Ovary (tissue), 7 donors: ENCODE measurements at regions not wholly inside any gene's neighbourhood (a gene's known extent, or its start where the extent isn't known, plus 50 kb on each side); places are given as distances from the start of the nearest gene placed in this dataset.

Experiments
- DNase-seq, 5 donors: peaks; one replicate each; pipeline ENCODE4 v3.0.0-alpha.2; 2019 to 2020
- H3K27ac ChIP-seq, 2 donors: fragments of 200-600 bp; one replicate each; pipeline versions ENCODE4 v1.5.1 to v1.8.0; 2019 to 2022
- H3K27me3 ChIP-seq: fragments of 200-600 bp; one replicate; pipeline ENCODE4 v1.8.0; 2022
- H3K36me3 ChIP-seq: fragments of 200-600 bp; sonication (generic); one replicate; pipeline ENCODE4 v1.5.1; 2019
- H3K4me1 ChIP-seq: one replicate; pipeline ENCODE4 v1.8.1; 2013; ENCODE audit warnings: mild to moderate bottlenecking, moderate library complexity; ENCODE audit not compliant: insufficient read depth
- H3K4me3 ChIP-seq: fragments of 200-600 bp; sonication (generic); one replicate; pipeline ENCODE4 v1.5.1; 2017
- H3K9me3 ChIP-seq, 2 donors: fragments of 200-600 bp in 1 of 2; sonication (generic) in 1 of 2; one replicate each; pipeline versions ENCODE4 v1.5.1 to v1.8.1; 2013 to 2019; ENCODE audit warnings: mild to moderate bottlenecking in 1 of 2, moderate library complexity in 1 of 2
- CTCF ChIP-seq, 3 donors: fragments of 450-650 bp in 2 of 3; fragments of 200-600 bp in 1 of 3; IDR thresholded peaks; one replicate each; pipeline versions ENCODE4 v1.5.1 to v1.8.0; 2016 to 2022; ENCODE audit warnings: antibody characterized with exemption in 3 of 3, mild to moderate bottlenecking in 1 of 3
- EP300 ChIP-seq: sonication (generic); formaldehyde crosslinking; IDR thresholded peaks from one replicate; pipeline ENCODE4 v1.6.1; 2017; ENCODE audit warnings: antibody characterized with exemption
- POLR2A ChIP-seq: fragments of 450-650 bp; IDR thresholded peaks from one replicate; pipeline ENCODE4 v1.6.1; 2017; ENCODE audit warnings: antibody characterized with exemption, mild to moderate bottlenecking, moderate library complexity
- WGBS, 3 donors: extraction: QIAGEN DNeasy Blood & Tissue Kit in 1 of 3; methylation state at CpG; one replicate each; pipeline versions ENCODE4 v1.1.5 to v1.1.7; 2013 to 2017; 5-methylcytosine and 5-hydroxymethylcytosine counted together
- intact Hi-C, 4 donors: fragments of 100-400 bp; cut with DNase I; formaldehyde crosslinking; loops; one replicate each; pipeline versions ENCODE4 v1.11.0 to v1.15.1; 2022 to 2023
- donor health status: DM: no; HTN: no; CAD: no; lungs with moderate emphysema.
- donor health status: DM: no; HTN: no; CAD: no.
- donor health status: Bipolar disorder and iron deficiency.
- donor health status: DM: no; HTN: no; CAD: no.
- donor health status: DM: yes; HTN: yes; CAD: no.

GRCh38 chr13:21894703-21895699, 224.1 kb downstream of the FGF9 start:
- intact Hi-C loops: no loop called here

GRCh38 chr13:21895779-21896178, 224.9 kb downstream of the FGF9 start:
- TF ChIP-seq CTCF (IDR thresholded peaks at IDR 0.05) (no peak), EP300 (no peak), POLR2A (no peak)
- H3K9me3 ChIP-seq: no peaks in the 10 kb centered on the region
- no peak overlapping the region for H3K27ac ChIP-seq
- H3K4me3 ChIP-seq: no peak overlapping the region
- WGBS, 3 donors: 70 to 83% (median 75%) methylated on average over 4 of the region's 4 CpGs
- H3K36me3 ChIP-seq: no peaks in the 10 kb centered on the region
- intact Hi-C loops: no loop called here
- DNase-seq: no peak
- H3K27me3 ChIP-seq: no peaks in the 10 kb centered on the region
- H3K4me1 ChIP-seq: no peaks in the 10 kb centered on the region

More at GRCh38 chr13:21894703-21895699, 224.1 kb downstream of the FGF9 start:
- no peak for DNase-seq
- no peaks in the 10 kb centered on the region for H3K9me3 ChIP-seq
- WGBS, 3 donors: 78 to 80% (median 79%) methylated on average over 22 of the region's 22 CpGs
- H3K4me1 ChIP-seq: no peaks in the 10 kb centered on the region
- H3K36me3 ChIP-seq: no peaks in the 10 kb centered on the region
- TF ChIP-seq CTCF (IDR thresholded peaks at IDR 0.05): no peak
- H3K4me3 ChIP-seq: no peak overlapping the region
- H3K27ac ChIP-seq: no peak overlapping the region
- H3K27me3 ChIP-seq: no peaks in the 10 kb centered on the region

DNA sequence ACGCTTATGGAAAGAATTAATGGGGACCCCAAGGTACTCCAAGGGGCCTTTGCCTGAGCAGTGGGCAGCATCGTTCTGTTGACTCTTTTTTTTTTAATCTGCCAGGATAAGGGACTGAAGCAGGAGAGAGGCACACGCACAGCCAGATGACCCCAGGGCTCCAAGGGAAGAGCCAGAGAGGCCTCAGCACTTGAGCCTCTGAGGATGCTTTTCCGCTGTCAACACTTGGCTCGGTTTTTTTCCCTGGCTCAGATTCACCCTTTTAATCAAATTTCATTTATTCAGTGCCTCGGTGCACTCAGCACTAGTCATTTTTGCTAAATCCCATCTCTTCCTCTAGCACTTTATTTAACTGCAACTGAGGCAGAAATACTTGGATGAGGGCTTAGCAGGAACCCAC, 226.3 kb downstream of the FGF9 start:
- H3K27me3 ChIP-seq: no peaks in the 10 kb centered on the region
- no peaks in the 10 kb centered on the region for H3K9me3 ChIP-seq
- DNase-seq: no peak
- H3K4me1 ChIP-seq: peaks cover 2% of the 10 kb centered on the region
- H3K27ac ChIP-seq: no peak overlapping the region
- H3K36me3 ChIP-seq: no peaks in the 10 kb centered on the region
- TF ChIP-seq POLR2A (no peak), CTCF (IDR thresholded peaks at IDR 0.05) (no peak), EP300 (no peak)
- no peak overlapping the region for H3K4me3 ChIP-seq
- WGBS, 3 donors: 56 to 74% (median 69%) methylated on average over 6 of the region's 6 CpGs
- intact Hi-C loops: no loop called here

- H3K27me3 ChIP-seq: no peaks in the 10 kb centered on the region
- intact Hi-C loops: no loop called here
- H3K4me1 ChIP-seq: peaks cover 3% of the 10 kb centered on the region
- no peaks in the 10 kb centered on the region for H3K9me3 ChIP-seq
- H3K36me3 ChIP-seq: no peaks in the 10 kb centered on the region
- H3K4me3 ChIP-seq: no peak overlapping the region
- TF ChIP-seq CTCF (IDR thresholded peaks at IDR 0.05): no peak
- TF ChIP-seq EP300: no peak
- TF ChIP-seq POLR2A: no peak
- DNase-seq: no peak
- 34 to 67% (median 56%) methylated on average over 4 of the region's 4 CpGs for WGBS, 3 donors
- no peak overlapping the region for H3K27ac ChIP-seq
Measured at GRCh38 chr13:21898459-21898858, 227.6 kb downstream of the FGF9 start.
